Left lung (tissue), 4 donors: ENCODE measurements at regions not wholly inside any gene's neighbourhood (a gene's known extent, or its start where the extent isn't known, plus 50 kb on each side); places are given as distances from the start of the nearest gene placed in this dataset.
"Not testable (repeated sequence)": the region's sequence is repeated elsewhere in the genome, so short reads cannot be mapped to it uniquely, and the experiment has no call there.

ENCODE experiments used
- ATAC-seq: fragments of 200-7000 bp; cut with Tn5 transposase; one replicate; pipeline ENCODE4 v1.9.1; 2020; ENCODE audit warnings: moderate library complexity
- DNase-seq, 4 donors: peaks; one replicate each; pipeline ENCODE4 v3.0.0-alpha.2; 2013 to 2020
- H3K27ac ChIP-seq, 2 donors: fragments of 200-600 bp; sonication (generic) in 1 of 2; one replicate each; pipeline versions ENCODE4 v1.5.0 to v1.8.0; 2020 to 2021
- H3K27me3 ChIP-seq, 2 donors: fragments of 200-600 bp; sonication (generic) in 1 of 2; one replicate each; pipeline versions ENCODE4 v1.5.0 to v1.8.0; 2020 to 2021
- H3K36me3 ChIP-seq, 2 donors: fragments of 200-600 bp; sonication (generic) in 1 of 2; one replicate each; pipeline versions ENCODE4 v1.5.0 to v1.8.0; 2020 to 2021
- H3K4me1 ChIP-seq, 2 donors: fragments of 200-600 bp; one replicate each; pipeline ENCODE4 v1.8.0; 2021
- H3K4me3 ChIP-seq, 2 donors: fragments of 200-600 bp; sonication (generic) in 1 of 2; one replicate each; pipeline versions ENCODE4 v1.5.0 to v1.8.0; 2020 to 2021; ENCODE audit warnings: mild to moderate bottlenecking in 1 of 2
- H3K9me3 ChIP-seq, 2 donors: fragments of 200-600 bp; sonication (generic) in 1 of 2; one replicate each; pipeline versions ENCODE4 v1.5.0 to v1.8.0; 2020 to 2021
- CTCF ChIP-seq, 2 donors: fragments of 200-600 bp; sonication (generic) in 1 of 2; IDR thresholded peaks; one replicate each; pipeline versions ENCODE4 v1.5.0 to v1.8.0; 2021; ENCODE audit warnings: antibody characterized with exemption in 2 of 2
- intact Hi-C, 2 donors: fragments of 100-400 bp; cut with DNase I; formaldehyde crosslinking; loops; one replicate each; pipeline versions ENCODE4 v1.11.2 to v1.14.2; 2022
- donor health status: DM: no; HTN: yes; CAD: no.
- donor health status: DM: no; HTN: no; CAD: no.

- no peak overlapping the region for H3K4me3 ChIP-seq
- intact Hi-C loops = no loop called here
- DNase-seq (peak in 2 of 4 donors; percentile 41 to 53), ATAC-seq (no peak)
- no peak for TF ChIP-seq CTCF (IDR thresholded peaks at IDR 0.05)
- H3K27me3 ChIP-seq = no peaks in the 10 kb centered on the region
- peaks cover 5 to 16% of the 10 kb centered on the region in 2 donors for H3K4me1 ChIP-seq
- H3K36me3 ChIP-seq = no peaks in the 10 kb centered on the region
- no peak overlapping the region for H3K27ac ChIP-seq
- no peaks in the 10 kb centered on the region for H3K9me3 ChIP-seq
Observed at GRCh38 chr17:70378076-70378475, 208.7 kb downstream of the KCNJ2 start.

- Histone ChIP-seq H3K4me1 (peaks cover 5 to 16% of the 10 kb centered on the region in 2 donors), H3K4me3 (no peak overlapping the region), H3K27me3 (no peaks in the 10 kb centered on the region), H3K9me3 (no peaks in the 10 kb centered on the region), H3K27ac (no peak overlapping the region), H3K36me3 (no peaks in the 10 kb centered on the region)
- no peak for TF ChIP-seq CTCF (IDR thresholded peaks at IDR 0.05)
- intact Hi-C loops = no loop called here
- ATAC-seq (no peak), DNase-seq (no peak)
Observed at GRCh38 chr17:70379945-70380344, 210.6 kb downstream of the KCNJ2 start.

- H3K27me3 ChIP-seq, H3K4me1 ChIP-seq, H3K36me3 ChIP-seq, H3K9me3 ChIP-seq, H3K4me3 ChIP-seq, ATAC-seq, DNase-seq, H3K27ac ChIP-seq, intact Hi-C loops: not testable (repeated sequence)
Observed at GRCh38 chr17:70381916-70382315, 212.6 kb downstream of the KCNJ2 start.

GRCh38 chr17:70388326-70388725 lies 219.0 kb downstream of the KCNJ2 start:
- DNase-seq (no peak), ATAC-seq (no peak)
- Histone ChIP-seq H3K36me3 (no peaks in the 10 kb centered on the region), H3K4me1 (no peaks in the 10 kb centered on the region), H3K9me3 (no peaks in the 10 kb centered on the region), H3K27me3 (no peaks in the 10 kb centered on the region), H3K27ac (no peak overlapping the region), H3K4me3 (no peak overlapping the region)
- TF ChIP-seq CTCF (IDR thresholded peaks at IDR 0.05) = no peak
- intact Hi-C loops = no loop called here

- DNase-seq = not testable (repeated sequence)
Observed at GRCh38 chr17:70389232-70389757, 220.0 kb downstream of the KCNJ2 start.

GRCh38 chr17:70390049-70390448 lies 220.7 kb downstream of the KCNJ2 start:
- no peaks in the 10 kb centered on the region for H3K27me3 ChIP-seq
- TF ChIP-seq CTCF (IDR thresholded peaks at IDR 0.05) = no peak
- intact Hi-C loops = no loop called here
- H3K9me3 ChIP-seq = no peaks in the 10 kb centered on the region
- H3K4me1 ChIP-seq = no peaks in the 10 kb centered on the region
- H3K36me3 ChIP-seq = no peaks in the 10 kb centered on the region
- H3K4me3 ChIP-seq = no peak overlapping the region
- DNase-seq = no peak
- H3K27ac ChIP-seq = no peak overlapping the region
- no peak for ATAC-seq

More at GRCh38 chr17:70389232-70389757, 220.0 kb downstream of the KCNJ2 start:
- H3K36me3 ChIP-seq, intact Hi-C loops, H3K27ac ChIP-seq, H3K4me3 ChIP-seq, H3K9me3 ChIP-seq, H3K27me3 ChIP-seq, ATAC-seq, H3K4me1 ChIP-seq: not testable (repeated sequence)
